GM10266 (cell line): ENCODE measurements at regions not wholly inside any gene's neighbourhood (a gene's known extent, or its start where the extent isn't known, plus 50 kb on each side); places are given as distances from the start of the nearest gene placed in this dataset.

ENCODE experiments used
- DNase-seq: peaks from one replicate; pipeline ENCODE4 v3.0.0; 2012; ENCODE audit errors: extremely low spot score
- TF ChIP-seq, protein P1 (sequence below): IDR thresholded peaks from 2 replicates; pipeline ENCODE4 v1.5.1; 2012; ENCODE audit warnings: mild to moderate bottlenecking, low read depth; ENCODE audit not compliant: control insufficient read depth, insufficient read depth; ENCODE audit errors: missing control alignments

DNA sequence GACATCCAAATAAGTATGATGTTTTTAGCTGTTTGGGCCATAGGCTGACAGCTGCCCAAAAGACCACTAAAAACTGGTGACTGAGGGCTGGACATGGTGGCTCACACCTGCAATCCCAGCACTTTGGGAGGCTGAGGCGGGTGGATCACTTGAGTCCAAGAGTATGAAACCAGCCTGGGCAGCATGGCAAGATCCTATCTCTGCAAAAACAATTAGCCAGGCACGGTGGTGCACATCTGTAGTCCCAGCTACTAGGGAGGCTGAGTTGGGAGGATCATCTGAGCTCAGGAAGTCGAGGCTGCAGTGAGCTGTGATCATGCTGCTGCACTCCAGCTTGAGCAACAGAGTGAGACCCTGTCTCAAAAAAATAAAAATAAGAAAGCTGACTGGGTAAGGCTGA is 511.5 kb upstream of the RAB6C start:
- DNase-seq: no peak
- TF ChIP-seq, protein P1, sequence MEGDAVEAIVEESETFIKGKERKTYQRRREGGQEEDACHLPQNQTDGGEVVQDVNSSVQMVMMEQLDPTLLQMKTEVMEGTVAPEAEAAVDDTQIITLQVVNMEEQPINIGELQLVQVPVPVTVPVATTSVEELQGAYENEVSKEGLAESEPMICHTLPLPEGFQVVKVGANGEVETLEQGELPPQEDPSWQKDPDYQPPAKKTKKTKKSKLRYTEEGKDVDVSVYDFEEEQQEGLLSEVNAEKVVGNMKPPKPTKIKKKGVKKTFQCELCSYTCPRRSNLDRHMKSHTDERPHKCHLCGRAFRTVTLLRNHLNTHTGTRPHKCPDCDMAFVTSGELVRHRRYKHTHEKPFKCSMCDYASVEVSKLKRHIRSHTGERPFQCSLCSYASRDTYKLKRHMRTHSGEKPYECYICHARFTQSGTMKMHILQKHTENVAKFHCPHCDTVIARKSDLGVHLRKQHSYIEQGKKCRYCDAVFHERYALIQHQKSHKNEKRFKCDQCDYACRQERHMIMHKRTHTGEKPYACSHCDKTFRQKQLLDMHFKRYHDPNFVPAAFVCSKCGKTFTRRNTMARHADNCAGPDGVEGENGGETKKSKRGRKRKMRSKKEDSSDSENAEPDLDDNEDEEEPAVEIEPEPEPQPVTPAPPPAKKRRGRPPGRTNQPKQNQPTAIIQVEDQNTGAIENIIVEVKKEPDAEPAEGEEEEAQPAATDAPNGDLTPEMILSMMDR: no peak

DNA sequence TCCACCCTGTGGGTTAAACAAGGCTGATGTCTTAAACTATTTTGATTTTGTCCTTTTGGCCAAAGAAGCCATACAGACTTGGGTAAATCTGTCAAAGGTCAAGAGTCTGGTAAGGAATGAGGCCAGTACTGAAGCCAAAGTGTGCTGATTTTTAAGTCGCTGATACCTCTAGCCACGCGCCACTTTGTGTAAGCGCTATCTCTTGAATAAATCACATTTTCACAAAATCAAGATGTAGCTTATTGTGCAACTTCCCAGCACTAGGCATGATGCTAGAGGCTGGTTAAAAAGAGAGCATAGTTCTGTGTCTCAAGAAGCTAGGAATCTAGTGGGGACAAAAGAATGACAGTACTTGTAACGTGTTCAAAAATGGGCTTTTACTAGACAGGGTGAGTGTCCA is 510.6 kb upstream of the RAB6C start:
- DNase-seq: no peak
- TF ChIP-seq, protein P1: no peak

DNA sequence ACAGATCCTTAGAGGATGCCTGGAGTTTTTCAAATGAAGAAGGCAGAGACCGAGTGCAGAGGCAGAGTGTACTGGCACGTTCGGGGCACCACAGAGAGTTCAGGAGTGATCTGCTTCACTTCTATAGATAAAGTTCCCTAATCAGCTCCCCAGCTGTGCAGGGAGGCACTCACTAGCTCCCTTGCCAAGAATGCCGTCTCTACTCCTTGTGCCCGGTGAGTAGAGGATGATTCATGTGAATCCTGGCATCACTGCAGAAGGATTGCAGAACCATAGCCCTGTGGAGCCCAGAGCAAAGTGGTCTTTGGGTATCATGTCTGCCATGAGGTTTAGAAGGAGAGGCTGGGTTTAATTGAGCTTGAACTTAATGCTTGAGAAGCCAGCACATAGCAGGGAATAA is 510.1 kb upstream of the RAB6C start:
- DNase-seq: no peak
- TF ChIP-seq, protein P1: no peak

DNA sequence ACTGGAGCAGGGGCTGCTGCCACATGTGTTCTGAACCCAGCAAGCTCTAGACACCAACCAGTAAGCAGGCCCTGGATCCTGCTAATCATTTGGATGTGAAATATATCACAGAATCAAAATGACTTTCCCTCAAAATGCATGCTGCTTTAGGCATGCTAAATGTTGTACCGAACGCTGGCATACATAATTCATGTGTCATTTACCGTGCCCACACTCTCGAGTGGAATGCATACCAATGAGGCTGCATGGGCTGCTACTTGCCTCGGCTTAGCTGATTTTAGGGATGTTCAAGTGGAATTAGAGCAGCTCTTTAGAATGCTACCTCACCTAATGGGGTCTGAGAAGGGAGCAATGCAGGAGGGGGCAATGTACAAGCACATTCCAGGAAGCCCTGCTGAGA is 509.6 kb upstream of the RAB6C start:
- no peak for DNase-seq
- TF ChIP-seq, protein P1: no peak

DNA sequence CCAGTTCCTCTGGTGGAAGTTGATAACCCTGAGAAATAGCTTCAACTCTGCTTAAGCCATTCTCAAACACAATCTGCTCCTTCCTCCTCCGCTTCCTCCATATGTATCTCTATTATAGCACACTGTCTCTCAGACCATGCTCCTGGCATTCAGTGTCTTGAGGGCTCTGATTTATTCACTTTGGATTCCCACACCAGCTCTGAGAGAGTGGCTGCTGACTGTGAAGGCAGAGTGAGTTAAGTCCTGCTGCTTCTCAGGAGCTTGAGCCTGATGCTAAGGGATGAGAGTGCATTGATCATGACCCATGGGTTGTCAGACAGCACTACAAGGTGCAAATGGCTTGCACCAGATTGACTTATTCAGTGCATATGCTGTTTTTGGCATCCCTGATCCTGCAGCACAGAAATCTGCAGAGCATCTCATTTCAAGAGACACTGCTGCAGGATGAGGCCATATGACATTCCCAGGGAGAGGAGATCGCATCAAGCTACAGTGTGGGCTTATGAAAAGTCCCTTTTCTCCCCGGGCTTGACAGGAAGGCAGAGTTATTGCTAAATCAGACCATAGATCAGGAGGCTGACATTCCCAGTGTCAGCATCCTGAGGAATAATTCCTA is 500.5 kb upstream of the RAB6C start:
- DNase-seq: no peak
- TF ChIP-seq, protein P1: no peak

DNA sequence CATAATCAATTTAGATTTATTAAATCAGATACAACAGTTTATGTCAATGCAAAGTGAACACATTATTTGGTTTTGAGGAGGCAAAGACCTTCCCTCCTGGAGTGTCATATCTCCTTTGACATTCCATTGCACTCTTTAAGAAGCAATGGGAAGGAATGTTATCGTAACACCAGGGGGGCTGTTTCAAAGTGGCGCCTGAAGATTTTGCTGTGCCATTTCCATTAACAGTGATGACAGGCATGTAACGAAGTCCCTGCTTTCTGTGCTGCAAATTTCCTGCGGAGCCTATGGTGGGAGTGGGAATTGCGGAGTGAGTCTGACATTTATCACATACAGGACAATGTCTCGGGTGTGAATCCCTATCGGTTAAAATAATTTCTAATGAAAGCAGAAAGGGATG is 499.6 kb upstream of the RAB6C start:
- DNase-seq: no peak
- TF ChIP-seq, protein P1: no peak

DNA sequence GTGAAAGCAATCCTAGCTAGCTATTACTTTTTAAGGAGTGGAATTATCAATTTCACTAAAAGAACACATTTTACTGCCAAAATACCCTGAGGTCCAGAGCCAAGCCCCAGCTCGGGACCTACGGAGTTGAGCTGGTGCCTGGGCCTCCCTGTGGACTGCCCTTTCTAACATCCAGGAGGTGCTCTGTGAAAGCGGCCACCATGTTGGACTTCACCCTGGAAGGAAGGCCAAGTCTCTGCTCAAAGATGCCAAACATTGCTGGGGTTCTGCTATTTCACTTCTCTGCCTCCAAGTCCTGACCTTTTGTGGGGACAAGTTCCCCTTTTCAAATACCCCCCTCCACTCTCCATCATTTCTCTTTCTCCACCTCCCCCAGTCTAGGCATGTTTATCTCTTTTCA is 498.7 kb upstream of the RAB6C start:
- DNase-seq: no peak
- TF ChIP-seq, protein P1: no peak
